Fibroblast of lung (primary cell): ENCODE measurements at regions not wholly inside any gene's neighbourhood (a gene's known extent, or its start where the extent isn't known, plus 50 kb on each side); places are given as distances from the start of the nearest gene placed in this dataset.

Experiments
- EZH2 ChIP-seq: IDR thresholded peaks from 2 replicates; pipeline ENCODE4 v1.5.1; 2012; ENCODE audit warnings: low read length, control low read depth, mild to moderate bottlenecking; ENCODE audit errors: missing control alignments
- TF ChIP-seq, protein P1 (sequence below), 2 donors: IDR thresholded peaks in 1 of 2; conservative IDR thresholded peaks in 1 of 2; 1 replicate in 1 of 2; 2 replicates in 1 of 2; pipeline ENCODE4 v1.5.1; 2011 to 2012; ENCODE audit warnings: low read length in 2 of 2, control low read depth in 1 of 2, inconsistent platforms in 1 of 2, low read depth in 1 of 2, mild to moderate bottlenecking in 1 of 2

DNA sequence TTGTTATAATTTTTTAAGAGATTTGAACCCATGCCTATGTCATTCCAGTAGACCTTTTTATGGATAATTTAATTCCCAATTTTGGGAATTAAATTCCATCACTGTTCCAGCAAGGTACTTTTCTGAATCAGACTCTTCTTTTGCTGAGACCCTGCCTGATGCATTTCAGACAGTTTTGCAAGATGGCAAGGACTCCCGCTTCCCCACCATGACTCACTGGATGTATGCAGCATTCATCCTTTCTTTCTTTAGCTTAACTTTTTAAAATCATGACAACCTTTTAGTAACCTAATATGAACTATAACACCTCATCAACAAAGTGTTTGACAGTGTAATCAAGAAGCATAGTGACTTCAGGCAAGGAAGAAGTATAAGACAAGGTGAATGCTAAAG lies 178.1 kb upstream of the LEF1 start:
- TF ChIP-seq, protein P1, sequence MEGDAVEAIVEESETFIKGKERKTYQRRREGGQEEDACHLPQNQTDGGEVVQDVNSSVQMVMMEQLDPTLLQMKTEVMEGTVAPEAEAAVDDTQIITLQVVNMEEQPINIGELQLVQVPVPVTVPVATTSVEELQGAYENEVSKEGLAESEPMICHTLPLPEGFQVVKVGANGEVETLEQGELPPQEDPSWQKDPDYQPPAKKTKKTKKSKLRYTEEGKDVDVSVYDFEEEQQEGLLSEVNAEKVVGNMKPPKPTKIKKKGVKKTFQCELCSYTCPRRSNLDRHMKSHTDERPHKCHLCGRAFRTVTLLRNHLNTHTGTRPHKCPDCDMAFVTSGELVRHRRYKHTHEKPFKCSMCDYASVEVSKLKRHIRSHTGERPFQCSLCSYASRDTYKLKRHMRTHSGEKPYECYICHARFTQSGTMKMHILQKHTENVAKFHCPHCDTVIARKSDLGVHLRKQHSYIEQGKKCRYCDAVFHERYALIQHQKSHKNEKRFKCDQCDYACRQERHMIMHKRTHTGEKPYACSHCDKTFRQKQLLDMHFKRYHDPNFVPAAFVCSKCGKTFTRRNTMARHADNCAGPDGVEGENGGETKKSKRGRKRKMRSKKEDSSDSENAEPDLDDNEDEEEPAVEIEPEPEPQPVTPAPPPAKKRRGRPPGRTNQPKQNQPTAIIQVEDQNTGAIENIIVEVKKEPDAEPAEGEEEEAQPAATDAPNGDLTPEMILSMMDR (conservative IDR thresholded peaks at IDR 0.05 in 1 of 2, IDR thresholded peaks at IDR 0.05 in 1 of 2; ENCODE audit: low read depth in 1 of 2, low read length in 2 of 2) = no peak
- no peak for TF ChIP-seq EZH2
